K562 (cell line): ENCODE measurements at regions not wholly inside any gene's neighbourhood (a gene's known extent, or its start where the extent isn't known, plus 50 kb on each side); places are given as distances from the start of the nearest gene placed in this dataset.

Source experiments
- ASH1L ChIP-seq: fragments of 450-650 bp; IDR thresholded peaks from 2 replicates; pipeline ENCODE4 v1.6.1; 2018; ENCODE audit warnings: borderline replicate concordance, mild to moderate bottlenecking, low read depth; ENCODE audit not compliant: partially characterized antibody
- CEBPG ChIP-seq, 3 experiments: fragments of 200-800 bp in 1 of 3; sonication (Bioruptor generic) in 1 of 3; sonication (generic) in 1 of 3; formaldehyde crosslinking in 1 of 3; IDR thresholded peaks in 2 of 3; conservative IDR thresholded peaks in 1 of 3; 2 replicates each; pipeline versions ENCODE4 v1.6.1 to v1.8.0; 2016 to 2022; ENCODE audit warnings: missing compliant biosample characterization in 2 of 3, missing genetic modification characterization in 2 of 3, mild to moderate bottlenecking in 1 of 3, missing genetic modification reagents in 1 of 3
- CTCF ChIP-seq, 3 experiments: IDR thresholded peaks in 2 of 3; conservative IDR thresholded peaks in 1 of 3; 2 replicates each; pipeline ENCODE4 v1.5.1; 2011 to 2012; ENCODE audit warnings: low read length in 3 of 3, mild to moderate bottlenecking in 3 of 3, control low read depth in 2 of 3, improper control_type of control experiment in 1 of 3, inconsistent platforms in 1 of 3, low read depth in 1 of 3, mixed read lengths in 1 of 3, moderate library complexity in 1 of 3; ENCODE audit not compliant: insufficient read depth in 2 of 3
- ELF2 ChIP-seq: fragments of 250-450 bp; sonication (Bioruptor Pico); IDR thresholded peaks from 2 replicates; pipeline ENCODE4 v1.5.0; 2021; ENCODE audit warnings: mild to moderate bottlenecking
- HCFC1 ChIP-seq: IDR thresholded peaks from 2 replicates; pipeline ENCODE4 v1.6.1; 2012; ENCODE audit warnings: low read depth, low read length, improper control_type of control experiment
- MTA1 ChIP-seq: fragments of 450-650 bp; IDR thresholded peaks from 2 replicates; pipeline ENCODE4 v1.6.1; 2017; ENCODE audit warnings: borderline replicate concordance
- POLR2AphosphoS5 ChIP-seq: IDR thresholded peaks from 2 replicates; pipeline ENCODE4 v1.6.1; 2011; ENCODE audit warnings: mild to moderate bottlenecking, low read depth, low read length, moderate library complexity; ENCODE audit not compliant: control insufficient read depth, insufficient read depth
- REST ChIP-seq, 2 experiments: fragments of 450-650 bp; formaldehyde crosslinking in 1 of 2; IDR thresholded peaks; 2 replicates each; pipeline versions ENCODE4 v1.4.0 to v1.6.1; 2014 to 2020; ENCODE audit warnings: mild to moderate bottlenecking in 2 of 2, borderline replicate concordance in 1 of 2, low read depth in 1 of 2
- SMC3 ChIP-seq: conservative IDR thresholded peaks from 2 replicates; pipeline ENCODE4 v1.6.1; 2011; ENCODE audit warnings: low read depth, low read length, improper control_type of control experiment; ENCODE audit not compliant: insufficient read depth
- ZNF445 ChIP-seq: fragments of 250-450 bp; sonication (Bioruptor Pico); IDR thresholded peaks from 2 replicates; pipeline ENCODE4 v1.4.0; 2020; ENCODE audit warnings: low read depth, mild to moderate bottlenecking, moderate library complexity

- no peak for TF ChIP-seq HCFC1
- TF ChIP-seq REST (IDR thresholded peaks at IDR 0.05; ENCODE audit: borderline replicate concordance) = no peak
- TF ChIP-seq REST (CRISPR knock-in tag; IDR thresholded peaks at IDR 0.05; ENCODE audit: low read depth) = no peak
- no peak for TF ChIP-seq CEBPG (CRISPR knock-in tag; IDR thresholded peaks at IDR 0.05)
- no peak for TF ChIP-seq CEBPG (tag; conservative IDR thresholded peaks at IDR 0.05 in 1 of 2, IDR thresholded peaks at IDR 0.05 in 1 of 2)
- TF ChIP-seq SMC3 = no peak
- TF ChIP-seq POLR2AphosphoS5 = no peak
- TF ChIP-seq ELF2 (CRISPR knock-in tag) = no peak
- no peak for TF ChIP-seq CTCF (IDR thresholded peaks at IDR 0.05 in 2 of 3, conservative IDR thresholded peaks at IDR 0.05 in 1 of 3; ENCODE audit: insufficient read depth in 2 of 3, low read depth in 1 of 3, low read length in 3 of 3)
- TF ChIP-seq MTA1 = no peak
- TF ChIP-seq ZNF445 (CRISPR knock-in tag) = no peak
- no peak for TF ChIP-seq ASH1L
These were observed 555.6 kb downstream of the GLRX3 start for GRCh38 chr10:130691776-130692175.
